Neural progenitor cell (in vitro differentiated cells): ENCODE measurements at regions not wholly inside any gene's neighbourhood (a gene's known extent, or its start where the extent isn't known, plus 50 kb on each side); places are given as distances from the start of the nearest gene placed in this dataset.

Source experiments
- EZH2 ChIP-seq: fragments of 200-600 bp; sonication (generic); IDR thresholded peaks from 2 replicates; pipeline ENCODE4 v1.6.1; 2017; ENCODE audit warnings: antibody characterized with exemption, mild to moderate bottlenecking, moderate library complexity
- EZH2phosphoT487 ChIP-seq: fragments of 200-600 bp; sonication (generic); IDR thresholded peaks from 2 replicates; pipeline ENCODE4 v1.6.1; 2017; ENCODE audit warnings: antibody characterized with exemption
- TF ChIP-seq, protein P1 (sequence below): fragments of 200-600 bp; sonication (generic); IDR thresholded peaks from 2 replicates; pipeline ENCODE4 v1.5.1; 2017; ENCODE audit warnings: antibody characterized with exemption, mild to moderate bottlenecking

DNA sequence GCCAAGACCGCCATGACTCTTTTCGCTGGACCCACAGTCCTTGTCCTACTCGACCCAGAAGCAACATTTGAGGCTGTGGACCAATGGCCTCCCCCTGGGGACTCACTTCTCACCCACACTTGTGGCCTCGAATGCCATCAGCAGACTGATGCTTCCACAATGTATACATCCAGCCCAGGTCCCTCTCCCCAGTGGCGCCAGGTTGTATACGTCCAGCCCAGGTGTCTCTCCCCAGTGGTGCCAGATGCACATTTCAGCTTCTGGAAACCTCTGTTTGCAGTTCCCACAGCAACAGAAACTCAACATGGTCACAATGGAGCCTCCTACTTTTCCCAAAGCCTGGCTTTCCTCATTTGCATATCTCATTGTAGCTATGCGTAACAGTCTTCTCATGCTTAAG lies 210.5 kb upstream of the RNF32 start:
- TF ChIP-seq, protein P1, sequence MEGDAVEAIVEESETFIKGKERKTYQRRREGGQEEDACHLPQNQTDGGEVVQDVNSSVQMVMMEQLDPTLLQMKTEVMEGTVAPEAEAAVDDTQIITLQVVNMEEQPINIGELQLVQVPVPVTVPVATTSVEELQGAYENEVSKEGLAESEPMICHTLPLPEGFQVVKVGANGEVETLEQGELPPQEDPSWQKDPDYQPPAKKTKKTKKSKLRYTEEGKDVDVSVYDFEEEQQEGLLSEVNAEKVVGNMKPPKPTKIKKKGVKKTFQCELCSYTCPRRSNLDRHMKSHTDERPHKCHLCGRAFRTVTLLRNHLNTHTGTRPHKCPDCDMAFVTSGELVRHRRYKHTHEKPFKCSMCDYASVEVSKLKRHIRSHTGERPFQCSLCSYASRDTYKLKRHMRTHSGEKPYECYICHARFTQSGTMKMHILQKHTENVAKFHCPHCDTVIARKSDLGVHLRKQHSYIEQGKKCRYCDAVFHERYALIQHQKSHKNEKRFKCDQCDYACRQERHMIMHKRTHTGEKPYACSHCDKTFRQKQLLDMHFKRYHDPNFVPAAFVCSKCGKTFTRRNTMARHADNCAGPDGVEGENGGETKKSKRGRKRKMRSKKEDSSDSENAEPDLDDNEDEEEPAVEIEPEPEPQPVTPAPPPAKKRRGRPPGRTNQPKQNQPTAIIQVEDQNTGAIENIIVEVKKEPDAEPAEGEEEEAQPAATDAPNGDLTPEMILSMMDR = no peak
- TF ChIP-seq EZH2 (no peak), EZH2phosphoT487 (no peak)
